Activated T-cell treated with anti-CD3 and anti-CD28 coated beads, Interleukin-2, amount 50 U/mL, for 24 hours (primary cell): ENCODE measurements at regions not wholly inside any gene's neighbourhood (a gene's known extent, or its start where the extent isn't known, plus 50 kb on each side); places are given as distances from the start of the nearest gene placed in this dataset.

ENCODE experiments used
- DNase-seq: peaks from one replicate; pipeline ENCODE4 v3.0.0-alpha.2; 2020
- H3K27ac Mint-ChIP-seq: 2 replicates; pipeline ENCODE4 v1.8.0; 2020; ENCODE audit warnings: mild to moderate bottlenecking, mixed read lengths
- H3K27me3 Mint-ChIP-seq: 2 replicates; pipeline ENCODE4 v1.8.0; 2020; ENCODE audit warnings: mixed read lengths
- H3K36me3 Mint-ChIP-seq: 2 replicates; pipeline ENCODE4 v1.8.0; 2020; ENCODE audit warnings: low read depth, mixed read lengths
- H3K4me1 Mint-ChIP-seq: 2 replicates; pipeline ENCODE4 v1.8.0; 2020; ENCODE audit warnings: low read depth, mixed read lengths
- H3K4me3 Mint-ChIP-seq: 2 replicates; pipeline ENCODE4 v1.8.0; 2020; ENCODE audit warnings: mild to moderate bottlenecking, moderate library complexity, mixed read lengths
- H3K9me3 Mint-ChIP-seq: 2 replicates; pipeline ENCODE4 v1.8.0; 2020; ENCODE audit warnings: mixed read lengths

GRCh38 chr13:39971526-39971925, 316.1 kb downstream of the COG6 start:
- no peak for DNase-seq
- Mint-ChIP-seq H3K4me1 (peaks cover 15% of the 10 kb centered on the region), H3K27me3 (peaks cover 2% of the 10 kb centered on the region), H3K9me3 (no peaks in the 10 kb centered on the region), H3K27ac (no peak overlapping the region), H3K36me3 (no peaks in the 10 kb centered on the region), H3K4me3 (no peak overlapping the region)

GRCh38 chr13:39976481-39976880, 321.0 kb downstream of the COG6 start:
- Mint-ChIP-seq H3K4me1 (peaks cover 4% of the 10 kb centered on the region), H3K27ac (no peak overlapping the region), H3K4me3 (no peak overlapping the region), H3K36me3 (no peaks in the 10 kb centered on the region), H3K9me3 (no peaks in the 10 kb centered on the region), H3K27me3 (no peaks in the 10 kb centered on the region)
- DNase-seq, result no peak

GRCh38 chr13:39981056-39981455, 325.6 kb downstream of the COG6 start:
- Mint-ChIP-seq H3K27ac (no peak overlapping the region), H3K4me3 (no peak overlapping the region), H3K4me1 (no peaks in the 10 kb centered on the region), H3K36me3 (no peaks in the 10 kb centered on the region), H3K27me3 (no peaks in the 10 kb centered on the region), H3K9me3 (no peaks in the 10 kb centered on the region)
- no peak for DNase-seq

- H3K27me3 Mint-ChIP-seq, result no peaks in the 10 kb centered on the region
- DNase-seq, result no peak
- H3K4me3 Mint-ChIP-seq, result no peak overlapping the region
- H3K27ac Mint-ChIP-seq, result no peak overlapping the region
- no peaks in the 10 kb centered on the region for H3K4me1 Mint-ChIP-seq
- no peaks in the 10 kb centered on the region for H3K36me3 Mint-ChIP-seq
- H3K9me3 Mint-ChIP-seq, result no peaks in the 10 kb centered on the region
These were observed 327.3 kb downstream of the COG6 start for GRCh38 chr13:39982745-39983144.

GRCh38 chr13:39985071-39985470, 329.6 kb downstream of the COG6 start:
- no peaks in the 10 kb centered on the region for H3K9me3 Mint-ChIP-seq
- H3K4me1 Mint-ChIP-seq, result no peaks in the 10 kb centered on the region
- H3K27me3 Mint-ChIP-seq, result no peaks in the 10 kb centered on the region

GRCh38 chr13:39988351-39988750, 332.9 kb downstream of the COG6 start:
- no peaks in the 10 kb centered on the region for H3K27me3 Mint-ChIP-seq
- no peak for DNase-seq
- no peak overlapping the region for H3K27ac Mint-ChIP-seq
- H3K9me3 Mint-ChIP-seq, result no peaks in the 10 kb centered on the region
- no peaks in the 10 kb centered on the region for H3K4me1 Mint-ChIP-seq
- no peak overlapping the region for H3K4me3 Mint-ChIP-seq
- H3K36me3 Mint-ChIP-seq, result no peaks in the 10 kb centered on the region

More at GRCh38 chr13:39985071-39985470, 329.6 kb downstream of the COG6 start:
- no peaks in the 10 kb centered on the region for H3K36me3 Mint-ChIP-seq
- no peak overlapping the region for H3K4me3 Mint-ChIP-seq
- no peak overlapping the region for H3K27ac Mint-ChIP-seq
- no peak for DNase-seq

- DNase-seq, result no peak
- no peaks in the 10 kb centered on the region for H3K36me3 Mint-ChIP-seq
- H3K27me3 Mint-ChIP-seq, result no peaks in the 10 kb centered on the region
- H3K27ac Mint-ChIP-seq, result peak overlapping the region; percentile 6
- peak overlapping the region; percentile 10 for H3K4me3 Mint-ChIP-seq
- H3K9me3 Mint-ChIP-seq, result no peaks in the 10 kb centered on the region
- peaks cover 29% of the 10 kb centered on the region for H3K4me1 Mint-ChIP-seq
These were observed 342.7 kb downstream of the COG6 start for GRCh38 chr13:39998166-39998565.

GRCh38 chr13:40002016-40002415, 346.6 kb downstream of the COG6 start:
- Mint-ChIP-seq H3K4me3 (no peak overlapping the region), H3K4me1 (peaks cover 27% of the 10 kb centered on the region), H3K9me3 (no peaks in the 10 kb centered on the region), H3K27me3 (no peaks in the 10 kb centered on the region), H3K36me3 (no peaks in the 10 kb centered on the region), H3K27ac (no peak overlapping the region)
- DNase-seq, result no peak

GRCh38 chr13:40013554-40013953, 358.1 kb downstream of the COG6 start:
- peaks cover 6% of the 10 kb centered on the region for H3K4me1 Mint-ChIP-seq
- no peak for DNase-seq
- H3K4me3 Mint-ChIP-seq, result no peak overlapping the region
- no peak overlapping the region for H3K27ac Mint-ChIP-seq
- H3K27me3 Mint-ChIP-seq, result no peaks in the 10 kb centered on the region
- H3K36me3 Mint-ChIP-seq, result no peaks in the 10 kb centered on the region
- no peaks in the 10 kb centered on the region for H3K9me3 Mint-ChIP-seq

- no peak overlapping the region for H3K4me3 Mint-ChIP-seq
- no peaks in the 10 kb centered on the region for H3K36me3 Mint-ChIP-seq
- no peaks in the 10 kb centered on the region for H3K27me3 Mint-ChIP-seq
- H3K9me3 Mint-ChIP-seq, result no peaks in the 10 kb centered on the region
- no peak overlapping the region for H3K27ac Mint-ChIP-seq
- no peak for DNase-seq
- H3K4me1 Mint-ChIP-seq, result peaks cover 6% of the 10 kb centered on the region
These were observed 361.6 kb downstream of the COG6 start for GRCh38 chr13:40016953-40017660.

GRCh38 chr13:40017662-40018262, 362.3 kb downstream of the COG6 start:
- Mint-ChIP-seq H3K9me3 (no peaks in the 10 kb centered on the region), H3K36me3 (no peaks in the 10 kb centered on the region), H3K27me3 (no peaks in the 10 kb centered on the region)

GRCh38 chr13:40023595-40024203, 368.2 kb downstream of the COG6 start:
- Mint-ChIP-seq H3K4me1 (peaks cover 46% of the 10 kb centered on the region), H3K36me3 (peaks cover under 1% of the 10 kb centered on the region), H3K4me3 (no peak overlapping the region), H3K9me3 (peaks cover 3% of the 10 kb centered on the region), H3K27me3 (no peaks in the 10 kb centered on the region), H3K27ac (no peak overlapping the region)
- no peak for DNase-seq

More at GRCh38 chr13:40017662-40018262, 362.3 kb downstream of the COG6 start:
- no peak for DNase-seq
- peaks cover 6% of the 10 kb centered on the region for H3K4me1 Mint-ChIP-seq
- H3K4me3 Mint-ChIP-seq, result no peak overlapping the region
- no peak overlapping the region for H3K27ac Mint-ChIP-seq

- Mint-ChIP-seq H3K4me3 (peak overlapping the region; percentile 35), H3K9me3 (peaks cover 8% of the 10 kb centered on the region), H3K27ac (peak overlapping the region; percentile 80), H3K4me1 (peaks cover 52% of the 10 kb centered on the region), H3K36me3 (peaks cover 2% of the 10 kb centered on the region), H3K27me3 (no peaks in the 10 kb centered on the region)
- DNase-seq, result no peak
These were observed 368.9 kb downstream of the COG6 start for GRCh38 chr13:40024204-40024966.

- Mint-ChIP-seq H3K27ac (peak overlapping the region; percentile 80), H3K36me3 (peaks cover 2% of the 10 kb centered on the region), H3K4me3 (peak overlapping the region; percentile 35), H3K4me1 (peaks cover 52% of the 10 kb centered on the region), H3K27me3 (no peaks in the 10 kb centered on the region), H3K9me3 (peaks cover 10% of the 10 kb centered on the region)
- DNase-seq, result no peak
These were observed 369.7 kb downstream of the COG6 start for GRCh38 chr13:40024967-40025714.
